Upper lobe of left lung (tissue), 4 donors: ENCODE measurements at regions not wholly inside any gene's neighbourhood (a gene's known extent, or its start where the extent isn't known, plus 50 kb on each side); places are given as distances from the start of the nearest gene placed in this dataset.

Experiments
- CTCF ChIP-seq, 6 experiments: fragments of 450-650 bp in 4 of 6; fragments of 200-600 bp in 2 of 6; sonication (generic) in 2 of 6; IDR thresholded peaks; one replicate each; pipeline ENCODE4 v1.5.1; 2016 to 2019; ENCODE audit warnings: antibody characterized with exemption in 6 of 6
- EP300 ChIP-seq, 4 donors: sonication (generic); formaldehyde crosslinking; IDR thresholded peaks; one replicate each; pipeline ENCODE4 v1.5.1; 2017; ENCODE audit warnings: antibody characterized with exemption in 4 of 4, control low read depth in 2 of 4

GRCh38 chr5:35438288-35438687 is 179.4 kb upstream of the SPEF2 start:
- no peak for TF ChIP-seq EP300 (IDR thresholded peaks at IDR 0.05)
- no peak for TF ChIP-seq CTCF (IDR thresholded peaks at IDR 0.05)
